ENCODE measurements at regions not wholly inside any gene's neighbourhood (a gene's known extent, or its start where the extent isn't known, plus 50 kb on each side); places are given as distances from the start of the nearest gene placed in this dataset.
A peak's percentile ranks its signal among the peaks of the same experiment; 100 is the strongest.

DNA sequence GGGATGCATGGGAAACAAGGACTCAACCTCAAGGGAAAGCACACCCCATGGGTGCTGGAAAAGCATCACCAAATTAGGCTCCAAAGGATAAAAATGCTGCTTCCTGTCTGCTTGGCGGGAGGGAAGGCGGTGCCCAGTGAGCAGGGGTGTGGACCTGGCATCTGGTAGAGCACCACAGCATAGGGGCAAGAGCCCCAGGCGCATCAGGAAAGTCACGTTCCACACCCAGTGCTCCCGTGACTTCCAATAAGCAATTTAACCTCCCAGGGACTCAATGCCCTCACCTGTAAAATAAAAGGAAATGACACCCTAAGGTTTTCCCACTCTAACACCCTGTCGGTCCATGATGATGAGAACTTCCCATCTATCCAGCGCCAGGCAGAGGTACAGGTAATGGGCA, 206.0 kb downstream of the SETD4 start (continued):
- TF ChIP-seq ZFP3 (tag by site-specific recombination; IDR thresholded peaks at IDR 0.05; ENCODE audit: low read depth): no peak
- TF ChIP-seq ZNF335 (tag by site-specific recombination; conservative IDR thresholded peaks at IDR 0.05): no peak
- TF ChIP-seq GFI1B (tag by site-specific recombination; IDR thresholded peaks at IDR 0.05): no peak
- TF ChIP-seq ZNF561 (tag by site-specific recombination; IDR thresholded peaks at IDR 0.05; ENCODE audit: borderline replicate concordance): no peak

DNA sequence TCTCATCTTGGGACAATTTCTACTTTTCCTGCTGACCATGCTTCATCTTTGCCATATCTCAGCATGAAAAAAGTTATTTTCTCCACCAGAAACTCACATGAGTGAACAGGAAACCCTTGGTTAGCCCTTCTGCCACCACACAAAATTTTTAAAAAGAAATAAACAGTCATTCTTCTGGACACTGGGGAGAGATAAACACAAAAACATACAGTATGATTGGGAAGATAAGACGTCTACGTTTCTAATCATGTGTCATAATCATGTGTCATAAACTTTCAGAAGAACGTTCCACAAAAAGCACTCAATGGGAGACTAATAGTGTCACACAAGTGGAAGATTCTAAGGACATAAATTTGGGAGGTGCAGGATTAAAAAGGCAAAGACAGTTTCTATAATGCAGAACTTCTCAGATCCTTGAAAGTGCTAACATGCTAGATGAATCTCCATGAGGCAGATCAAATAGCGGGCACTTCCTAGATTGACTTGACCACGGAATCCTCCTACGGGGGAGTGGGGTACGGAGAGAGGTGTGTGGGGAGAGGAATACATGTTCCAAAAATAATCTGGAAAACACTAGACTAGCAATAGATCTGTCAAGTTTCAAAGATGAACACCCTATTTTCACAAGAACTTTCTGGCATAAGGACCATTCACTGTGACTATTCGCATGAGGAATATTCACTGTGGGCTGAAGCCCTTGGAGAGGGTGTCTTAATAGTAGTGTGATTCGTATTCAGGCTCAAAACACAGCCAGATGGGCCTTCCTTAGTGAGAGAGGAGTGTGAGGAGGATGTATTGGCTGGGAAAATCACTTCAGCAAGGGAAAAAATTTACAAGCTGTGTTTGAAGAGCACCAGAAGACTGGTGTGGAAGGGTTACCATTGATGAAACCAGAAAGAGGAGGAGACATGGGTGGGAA, 206.7 kb downstream of the SETD4 start:
- H3K27ac ChIP-seq (ENCODE audit: extremely low read depth, low read depth, low read length): no peak overlapping the region
- POLR2A ChIA-PET: no interaction called here
- CTCF ChIA-PET: interaction anchor here (0.9 to 1.7 kb wide), 2 partner anchors 13 to 15 kb away, joined by 3 to 5 read pairs; no protein-coding TSS in a partner anchor

DNA sequence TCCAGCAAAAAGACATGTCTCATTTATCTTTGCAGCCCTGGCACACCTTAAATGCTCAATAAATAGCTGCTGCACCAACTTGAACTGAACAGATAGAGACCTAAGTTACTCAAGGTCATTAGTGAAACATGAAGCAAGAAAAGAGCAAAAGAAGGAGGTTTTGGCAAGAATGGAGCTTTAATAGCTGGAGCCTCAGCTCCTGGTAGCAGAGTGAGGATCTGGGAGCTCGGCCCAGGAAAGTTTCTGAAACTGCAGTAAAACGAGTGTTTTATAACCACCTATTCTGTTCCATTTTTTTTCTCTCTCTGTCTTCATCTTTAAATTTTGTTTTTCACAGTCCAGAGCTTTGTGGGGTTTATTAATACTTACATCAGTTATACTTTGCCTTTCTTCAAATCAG, 207.5 kb downstream of the SETD4 start:
- Histone ChIP-seq H3K27ac (ENCODE audit: extremely low read depth, low read depth, low read length) (no peak overlapping the region), H3K4me3 (ENCODE audit: low read depth, low read length) (no peak overlapping the region), H3K9me3 (ENCODE audit: control insufficient read depth, insufficient read depth, low read depth, low read length) (no peaks in the 10 kb centered on the region), H3K4me1 (ENCODE audit: control insufficient read depth, insufficient read depth, low read length) (no peaks in the 10 kb centered on the region), H3K36me3 (ENCODE audit: control insufficient read depth in 2 of 2, insufficient read depth in 1 of 2, low read length in 2 of 2) (no peaks in the 10 kb centered on the region)
- CTCF ChIA-PET: interaction anchor here (1.7 kb wide), 1 partner anchor 12 kb away, joined by 5 read pairs; no protein-coding TSS in a partner anchor
- TF ChIP-seq, protein P1, sequence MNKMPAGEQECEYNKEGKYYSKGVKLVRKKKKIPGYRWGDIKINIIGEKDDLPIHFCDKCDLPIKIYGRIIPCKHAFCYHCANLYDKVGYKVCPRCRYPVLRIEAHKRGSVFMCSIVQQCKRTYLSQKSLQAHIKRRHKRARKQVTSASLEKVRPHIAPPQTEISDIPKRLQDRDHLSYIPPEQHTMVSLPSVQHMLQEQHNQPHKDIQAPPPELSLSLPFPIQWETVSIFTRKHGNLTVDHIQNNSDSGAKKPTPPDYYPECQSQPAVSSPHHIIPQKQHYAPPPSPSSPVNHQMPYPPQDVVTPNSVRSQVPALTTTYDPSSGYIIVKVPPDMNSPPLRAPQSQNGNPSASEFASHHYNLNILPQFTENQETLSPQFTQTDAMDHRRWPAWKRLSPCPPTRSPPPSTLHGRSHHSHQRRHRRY (tag by site-specific recombination; IDR thresholded peaks at IDR 0.05): no peak
- no peak for TF ChIP-seq ZNF394 (tag by site-specific recombination; IDR thresholded peaks at IDR 0.05; ENCODE audit: borderline replicate concordance)
- no peak for TF ChIP-seq ZFHX2 (tag by site-specific recombination; conservative IDR thresholded peaks at IDR 0.05)
- TF ChIP-seq, protein P2, sequence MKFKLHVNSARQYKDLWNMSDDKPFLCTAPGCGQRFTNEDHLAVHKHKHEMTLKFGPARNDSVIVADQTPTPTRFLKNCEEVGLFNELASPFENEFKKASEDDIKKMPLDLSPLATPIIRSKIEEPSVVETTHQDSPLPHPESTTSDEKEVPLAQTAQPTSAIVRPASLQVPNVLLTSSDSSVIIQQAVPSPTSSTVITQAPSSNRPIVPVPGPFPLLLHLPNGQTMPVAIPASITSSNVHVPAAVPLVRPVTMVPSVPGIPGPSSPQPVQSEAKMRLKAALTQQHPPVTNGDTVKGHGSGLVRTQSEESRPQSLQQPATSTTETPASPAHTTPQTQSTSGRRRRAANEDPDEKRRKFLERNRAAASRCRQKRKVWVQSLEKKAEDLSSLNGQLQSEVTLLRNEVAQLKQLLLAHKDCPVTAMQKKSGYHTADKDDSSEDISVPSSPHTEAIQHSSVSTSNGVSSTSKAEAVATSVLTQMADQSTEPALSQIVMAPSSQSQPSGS (tag by site-specific recombination; IDR thresholded peaks at IDR 0.05; ENCODE audit: low read depth): no peak
- TF ChIP-seq KLF16 (tag by site-specific recombination; IDR thresholded peaks at IDR 0.05): no peak
- TF ChIP-seq GFI1B (tag by site-specific recombination; IDR thresholded peaks at IDR 0.05): no peak
- TF ChIP-seq YY1 (tag by site-specific recombination; IDR thresholded peaks at IDR 0.05): no peak
- TF ChIP-seq ZNF777 (tag by site-specific recombination; IDR thresholded peaks at IDR 0.05; ENCODE audit: borderline replicate concordance): no peak
- no peak for TF ChIP-seq ZNF140 (tag by site-specific recombination; IDR thresholded peaks at IDR 0.05)
- TF ChIP-seq ZNF23 (tag by site-specific recombination; IDR thresholded peaks at IDR 0.05; ENCODE audit: borderline replicate concordance): no peak
- no peak for TF ChIP-seq SCRT1 (tag by site-specific recombination; IDR thresholded peaks at IDR 0.05; ENCODE audit: borderline replicate concordance)
- TF ChIP-seq BCL11B (tag by site-specific recombination; IDR thresholded peaks at IDR 0.05; ENCODE audit: low read depth): no peak
- TF ChIP-seq ZNF433 (tag by site-specific recombination; IDR thresholded peaks at IDR 0.05; ENCODE audit: low read depth): no peak
- TF ChIP-seq ZNF626 (tag by site-specific recombination; IDR thresholded peaks at IDR 0.05): no peak
- TF ChIP-seq ZNF211 (tag by site-specific recombination; IDR thresholded peaks at IDR 0.05; ENCODE audit: low read depth): no peak
- POLR2A ChIA-PET: no interaction called here

More for the DNA sequence above, 206.7 kb downstream of the SETD4 start:
- Histone ChIP-seq H3K4me3 (ENCODE audit: low read depth, low read length) (no peak overlapping the region), H3K9me3 (ENCODE audit: control insufficient read depth, insufficient read depth, low read depth, low read length) (no peaks in the 10 kb centered on the region), H3K36me3 (ENCODE audit: control insufficient read depth in 2 of 2, insufficient read depth in 1 of 2, low read length in 2 of 2) (no peaks in the 10 kb centered on the region), H3K4me1 (ENCODE audit: control insufficient read depth, insufficient read depth, low read length) (no peaks in the 10 kb centered on the region)
- TF ChIP-seq BCL11B (tag by site-specific recombination; IDR thresholded peaks at IDR 0.05; ENCODE audit: low read depth) (no peak), ZFHX2 (tag by site-specific recombination; conservative IDR thresholded peaks at IDR 0.05) (no peak), ZNF239 (tag by site-specific recombination; IDR thresholded peaks at IDR 0.05) (0 out of 2 replicates have a peak, but pooled peaks have one; percentile 67), ZNF707 (tag by site-specific recombination; IDR thresholded peaks at IDR 0.05) (no peak)

Measured in HEK293 (cell line).